H1 (cell line): ENCODE measurements at regions not wholly inside any gene's neighbourhood (a gene's known extent, or its start where the extent isn't known, plus 50 kb on each side); places are given as distances from the start of the nearest gene placed in this dataset.

ENCODE experiments used
- CTCF ChIA-PET: fragments of 300-600 bp; sonication (Branson Sonifier 250); formaldehyde crosslinking; loops from one replicate; lab custom pipeline; 2021; ENCODE audit not compliant: partially characterized antibody; lab: Charles Lee
- POLR2A ChIA-PET: fragments of 300-600 bp; sonication (Branson Sonifier 250); formaldehyde crosslinking; loops from one replicate; lab custom pipeline; 2021; ENCODE audit warnings: inconsistent platforms; ENCODE audit not compliant: partially characterized antibody; lab: Charles Lee
- DNase-seq, 2 experiments: peaks; one replicate each; pipeline versions ENCODE4 v3.0.0 to v3.0.0-alpha.2; 2010 to 2022; ENCODE audit warnings: low spot score in 2 of 2, low read depth in 1 of 2, mixed read lengths in 1 of 2
- FAIRE-seq: peaks from 2 replicates; lab custom pipeline; 2011; peaks lifted over from hg19 to GRCh38; lab: Jason Lieb, UNC
- H2AFZ ChIP-seq: 2 replicates; pipeline ENCODE4 v1.8.1; 2012; ENCODE audit warnings: low read length, inconsistent platforms
- H2AK5ac ChIP-seq: 2 replicates; pipeline ENCODE4 v1.6.1; 2013; ENCODE audit warnings: low read depth, low read length
- H2BK120ac ChIP-seq: replicated peaks from 2 replicates; pipeline ENCODE3; 2013; ENCODE audit warnings: low read depth, low read length, inconsistent platforms
- H2BK12ac ChIP-seq: 2 replicates; pipeline ENCODE4 v1.6.1; 2013; ENCODE audit warnings: low read depth, low read length
- H2BK15ac ChIP-seq: 2 replicates; pipeline ENCODE4 v1.6.1; 2013; ENCODE audit warnings: low read length
- H2BK20ac ChIP-seq: 2 replicates; pipeline ENCODE4 v1.6.1; 2013; ENCODE audit warnings: low read length
- H2BK5ac ChIP-seq: 2 replicates; pipeline ENCODE4 v1.6.1; 2013; ENCODE audit warnings: low read depth, low read length
- H3K14ac ChIP-seq: 2 replicates; pipeline ENCODE4 v1.6.1; 2013; ENCODE audit warnings: inconsistent platforms; ENCODE audit not compliant: insufficient read length
- H3K18ac ChIP-seq: 2 replicates; pipeline ENCODE4 v1.6.1; 2013; ENCODE audit warnings: low read length; ENCODE audit errors: extremely low read depth
- H3K23ac ChIP-seq: 2 replicates; pipeline ENCODE4 v1.6.1; 2013; ENCODE audit warnings: inconsistent platforms; ENCODE audit not compliant: insufficient read length
- H3K23me2 ChIP-seq: 2 replicates; pipeline ENCODE4 v1.6.1; 2013; ENCODE audit warnings: low read depth, low read length
- H3K27ac ChIP-seq: 2 replicates; pipeline ENCODE4 v1.6.1; 2011; ENCODE audit warnings: low read depth, low read length, inconsistent platforms
- H3K27me3 ChIP-seq, 4 experiments: replicated peaks in 1 of 4; 1 replicate in 1 of 4; 2 replicates in 3 of 4; pipeline versions ENCODE4 v1.6.1 to v1.8.1; 2011 to 2013; ENCODE audit warnings: low read length in 3 of 4, mild to moderate bottlenecking in 3 of 4, inconsistent platforms in 2 of 4, mixed read lengths in 2 of 4, moderate library complexity in 1 of 4; ENCODE audit not compliant: control insufficient read depth in 3 of 4, insufficient read depth in 3 of 4; ENCODE audit errors: extremely low read depth in 1 of 4
- H3K36me3 ChIP-seq, 4 experiments: 2 replicates each; pipeline versions ENCODE4 v1.6.1 to v1.8.1; 2011 to 2013; ENCODE audit warnings: mild to moderate bottlenecking in 4 of 4, low read length in 3 of 4, moderate library complexity in 2 of 4, control low read depth in 1 of 4, inconsistent platforms in 1 of 4; ENCODE audit not compliant: insufficient read depth in 4 of 4, control insufficient read depth in 2 of 4
- H3K4ac ChIP-seq: replicated peaks from 2 replicates; pipeline ENCODE3; 2013; ENCODE audit warnings: low read length, low read depth, mixed read lengths, inconsistent platforms; ENCODE audit not compliant: insufficient read length
- H3K4me1 ChIP-seq, 4 experiments: replicated peaks in 1 of 4; 1 replicate in 1 of 4; 2 replicates in 3 of 4; pipeline versions ENCODE4 v1.6.1 to v1.8.1; 2011 to 2013; ENCODE audit warnings: low read length in 3 of 4, inconsistent platforms in 2 of 4, mixed read lengths in 1 of 4; ENCODE audit not compliant: insufficient read depth in 4 of 4, control insufficient read depth in 3 of 4
- H3K4me2 ChIP-seq, 2 experiments: 2 replicates each; pipeline versions ENCODE4 v1.6.1 to v1.8.1; 2011 to 2013; ENCODE audit warnings: low read depth in 2 of 2, low read length in 2 of 2, control low read depth in 1 of 2, inconsistent platforms in 1 of 2, mild to moderate bottlenecking in 1 of 2; ENCODE audit not compliant: insufficient read depth in 1 of 2
- H3K4me3 ChIP-seq, 4 experiments: fragments of 200-600, 300-600 bp in 1 of 4; sonication (generic), shearing (Covaris generic), sonication (Bioruptor Twin) in 1 of 4; 2 replicates each; pipeline versions ENCODE4 v1.5.1 to v1.8.1; 2011 to 2016; ENCODE audit warnings: low read length in 4 of 4, low read depth in 3 of 4, control low read depth in 2 of 4, inconsistent platforms in 2 of 4, mild to moderate bottlenecking in 2 of 4, mixed read lengths in 1 of 4, moderate library complexity in 1 of 4; ENCODE audit not compliant: insufficient read depth in 2 of 4; ENCODE audit errors: extremely low read depth in 1 of 4
- H3K56ac ChIP-seq: replicated peaks from 2 replicates; pipeline ENCODE3; 2013; ENCODE audit warnings: low read depth, mild to moderate bottlenecking, mixed read lengths, low read length, inconsistent platforms; ENCODE audit not compliant: insufficient read length
- H3K79me1 ChIP-seq: 2 replicates; pipeline ENCODE4 v1.6.1; 2013; ENCODE audit warnings: low read depth, low read length, control low read depth
- H3K79me2 ChIP-seq, 2 experiments: 2 replicates each; pipeline versions ENCODE4 v1.6.1 to v1.8.1; 2012 to 2013; ENCODE audit warnings: low read length in 2 of 2, mild to moderate bottlenecking in 2 of 2, inconsistent platforms in 1 of 2; ENCODE audit not compliant: insufficient read depth in 2 of 2, control insufficient read depth in 1 of 2
- H3K9ac ChIP-seq, 4 experiments: replicated peaks in 1 of 4; 1 replicate in 1 of 4; 2 replicates in 3 of 4; pipeline versions ENCODE4 v1.6.1 to v1.8.1; 2011 to 2013; ENCODE audit warnings: low read depth in 3 of 4, low read length in 3 of 4, control low read depth in 2 of 4, mild to moderate bottlenecking in 2 of 4, moderate library complexity in 2 of 4, inconsistent platforms in 1 of 4; ENCODE audit errors: extremely low read depth in 1 of 4
- H3K9me3 ChIP-seq, 2 experiments: 2 replicates each; pipeline versions ENCODE4 v1.6.1 to v1.8.1; 2012 to 2013; ENCODE audit warnings: mild to moderate bottlenecking in 2 of 2, moderate library complexity in 2 of 2, control low read depth in 1 of 2, inconsistent platforms in 1 of 2, low read depth in 1 of 2, low read length in 1 of 2, mixed read lengths in 1 of 2; ENCODE audit not compliant: insufficient read depth in 2 of 2
- H4K20me1 ChIP-seq, 2 experiments: replicated peaks in 1 of 2; 2 replicates each; pipeline versions ENCODE3 to v1.8.1; 2011 to 2013; ENCODE audit warnings: inconsistent platforms in 2 of 2, low read length in 2 of 2, mild to moderate bottlenecking in 1 of 2; ENCODE audit not compliant: insufficient read depth in 2 of 2, control insufficient read depth in 1 of 2
- H4K5ac ChIP-seq: 2 replicates; pipeline ENCODE4 v1.6.1; 2013; ENCODE audit warnings: low read length, low read depth, mixed read lengths, inconsistent platforms; ENCODE audit not compliant: insufficient read length
- H4K8ac ChIP-seq: 2 replicates; pipeline ENCODE4 v1.8.0; 2013; ENCODE audit warnings: mild to moderate bottlenecking, moderate library complexity, low read length, inconsistent platforms; ENCODE audit not compliant: insufficient read depth; ENCODE audit errors: extremely low read depth
- H4K91ac ChIP-seq: replicated peaks from 2 replicates; pipeline ENCODE3; 2013; ENCODE audit warnings: low read length, mixed read lengths, inconsistent platforms; ENCODE audit not compliant: insufficient read length
- BRCA1 ChIP-seq: IDR thresholded peaks from 2 replicates; pipeline ENCODE4 v1.6.1; 2012; ENCODE audit warnings: low read depth, low read length, improper control_type of control experiment
- CEBPB ChIP-seq: IDR thresholded peaks from 2 replicates; pipeline ENCODE4 v1.6.1; 2012; ENCODE audit warnings: low read depth, low read length
- GABPA ChIP-seq: IDR thresholded peaks from 2 replicates; pipeline ENCODE4 v1.6.1; 2011; ENCODE audit warnings: mild to moderate bottlenecking, low read length, moderate library complexity, borderline replicate concordance; ENCODE audit not compliant: insufficient read depth
- JUN ChIP-seq: IDR thresholded peaks from 2 replicates; pipeline ENCODE4 v1.6.1; 2011; ENCODE audit warnings: low read depth, mild to moderate bottlenecking, improper control_type of control experiment, low read length
- SP2 ChIP-seq: IDR thresholded peaks from 2 replicates; pipeline ENCODE4 v1.6.1; 2012; ENCODE audit warnings: mild to moderate bottlenecking, low read length, inconsistent platforms
- YY1 ChIP-seq: IDR thresholded peaks from 2 replicates; pipeline ENCODE4 v1.6.1; 2011; ENCODE audit warnings: low read depth, mild to moderate bottlenecking, low read length
- WGBS, 2 experiments: shearing (Covaris generic) in 1 of 2; methylation state at CpG; one replicate each; pipeline versions ENCODE4 v1.1.6 to v1.1.7; 2013 to 2015; ENCODE audit warnings: low lambda C conversion rate in 2 of 2, mixed read lengths in 2 of 2, inconsistent platforms in 1 of 2, low coverage in 1 of 2, missing lambda C conversion rate in 1 of 2; ENCODE audit not compliant: insufficient replicate concordance in 2 of 2, insufficient coverage in 1 of 2, insufficient read length in 1 of 2; ENCODE audit errors: extremely low coverage in 1 of 2, missing lambda C conversion rate in 1 of 2; 5-methylcytosine and 5-hydroxymethylcytosine counted together
- TF ChIP-seq, protein P1 (sequence below): IDR thresholded peaks from 2 replicates; pipeline ENCODE4 v1.6.1; 2012; ENCODE audit warnings: low read length, inconsistent platforms

DNA sequence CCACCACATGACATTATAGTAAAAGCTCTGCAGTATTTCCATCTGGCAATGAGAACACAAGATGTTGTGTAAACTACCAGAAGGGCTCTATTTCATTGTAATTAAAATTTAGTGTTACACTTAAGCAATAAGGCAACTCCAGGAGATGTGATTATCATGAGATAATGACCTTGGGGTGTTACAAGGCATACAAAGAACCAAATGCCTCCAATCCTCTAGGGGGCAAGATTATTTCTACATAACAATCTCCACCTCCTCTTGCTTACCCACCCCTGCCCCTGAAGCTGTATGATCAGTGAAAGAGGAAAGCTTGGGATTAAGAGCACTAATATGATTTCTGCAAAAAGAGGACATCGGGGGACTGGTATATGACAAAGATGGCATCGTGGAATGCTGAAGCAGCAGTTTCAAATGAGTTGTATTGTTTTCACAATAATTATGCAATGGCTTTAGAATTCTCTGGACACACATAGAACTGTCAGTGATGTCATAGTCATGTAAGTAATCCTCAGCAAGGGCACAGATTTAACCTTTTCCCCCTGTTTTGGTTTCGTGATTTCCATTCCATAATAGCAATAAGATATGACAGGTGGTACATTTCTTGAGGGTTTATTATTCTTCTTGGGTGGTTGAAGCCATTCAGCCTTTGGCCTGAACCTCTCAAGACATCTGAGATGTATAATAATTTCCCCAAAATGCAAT is 295.3 kb downstream of the MZT1 start:
- Histone ChIP-seq H3K4me2 (peak overlapping the region; percentile 3 to 26; a peak in 2 of 4 replicates), H2AK5ac (no peak overlapping the region), H3K18ac (no peak overlapping the region), H3K56ac (no peak overlapping the region), H4K91ac (no peak overlapping the region), H3K4me1 (peaks cover 0 to 7% (median 4%) of the 10 kb centered on the region in 4 experiments; a peak in 4 of 7 replicates), H2AFZ (no peak overlapping the region), H3K14ac (no peak overlapping the region), H4K8ac (no peak overlapping the region), H3K23me2 (no peaks in the 10 kb centered on the region), H3K27me3 (no peaks in the 10 kb centered on the region), H3K79me2 (no peaks in the 10 kb centered on the region), H2BK120ac (no peak overlapping the region), H3K23ac (no peak overlapping the region), H2BK20ac (no peak overlapping the region), H3K9ac (no peak overlapping the region), H3K27ac (no peak overlapping the region), H3K79me1 (no peaks in the 10 kb centered on the region), H4K20me1 (no peaks in the 10 kb centered on the region), H3K9me3 (no peaks in the 10 kb centered on the region), H2BK15ac (no peak overlapping the region), H3K36me3 (no peaks in the 10 kb centered on the region), H3K4ac (no peak overlapping the region), H3K4me3 (peak overlapping the region in 1 of 4 experiments; percentile 16; a peak in 1 of 8 replicates), H2BK5ac (no peak overlapping the region), H2BK12ac (no peak overlapping the region), H4K5ac (no peak overlapping the region)
- no peak for TF ChIP-seq JUN
- TF ChIP-seq SP2, result no peak
- no peak for TF ChIP-seq BRCA1
- TF ChIP-seq CEBPB, result peak; percentile 59
- TF ChIP-seq, protein P1, sequence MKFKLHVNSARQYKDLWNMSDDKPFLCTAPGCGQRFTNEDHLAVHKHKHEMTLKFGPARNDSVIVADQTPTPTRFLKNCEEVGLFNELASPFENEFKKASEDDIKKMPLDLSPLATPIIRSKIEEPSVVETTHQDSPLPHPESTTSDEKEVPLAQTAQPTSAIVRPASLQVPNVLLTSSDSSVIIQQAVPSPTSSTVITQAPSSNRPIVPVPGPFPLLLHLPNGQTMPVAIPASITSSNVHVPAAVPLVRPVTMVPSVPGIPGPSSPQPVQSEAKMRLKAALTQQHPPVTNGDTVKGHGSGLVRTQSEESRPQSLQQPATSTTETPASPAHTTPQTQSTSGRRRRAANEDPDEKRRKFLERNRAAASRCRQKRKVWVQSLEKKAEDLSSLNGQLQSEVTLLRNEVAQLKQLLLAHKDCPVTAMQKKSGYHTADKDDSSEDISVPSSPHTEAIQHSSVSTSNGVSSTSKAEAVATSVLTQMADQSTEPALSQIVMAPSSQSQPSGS, result peak; percentile 17; the same call in 1 of the 2 replicates
- TF ChIP-seq YY1, result no peak
- no peak for TF ChIP-seq GABPA
- POLR2A ChIA-PET, result no interaction called here
- CTCF ChIA-PET, result interaction anchor here (0.7 to 1.1 kb wide), 4 partner anchors 9 to 1633 kb away, joined by 3 to 4 read pairs (median 3); no protein-coding TSS in a partner anchor
- FAIRE-seq, result peak; percentile 39
- 76% methylated on average over 3 of the region's 3 CpGs; no CpG with 5 or more reads in 1 of the 2 experiments for WGBS, 2 experiments
- no peak for DNase-seq
